Activated CD4-positive, alpha-beta T cell treated with anti-CD3 and anti-CD28 coated beads, Interleukin-2, amount 10 ng/mL, durations not matched to agents 7 days and 5 days (primary cell): ENCODE measurements at regions not wholly inside any gene's neighbourhood (a gene's known extent, or its start where the extent isn't known, plus 50 kb on each side); places are given as distances from the start of the nearest gene placed in this dataset.
"Not testable (repeated sequence)": the region's sequence is repeated elsewhere in the genome, so short reads cannot be mapped to it uniquely, and the experiment has no call there.

ENCODE experiments used
- CTCF ChIA-PET: fragments of 350-600 bp; sonication (Branson Sonifier 250); formaldehyde crosslinking; loops from one replicate; lab custom pipeline; 2021; ENCODE audit warnings: antibody characterized with exemption; lab: Charles Lee
- POLR2A ChIA-PET: fragments of 350-600 bp; sonication (Branson Sonifier 250); formaldehyde crosslinking; loops from one replicate; lab custom pipeline; 2021; ENCODE audit warnings: antibody characterized with exemption; lab: Charles Lee
- DNase-seq: peaks from one replicate; pipeline ENCODE4 v3.0.0-alpha.2; 2020
- H3K27ac Mint-ChIP-seq: one replicate; pipeline ENCODE4 v1.8.0; 2021; ENCODE audit warnings: mild to moderate bottlenecking, moderate library complexity, mixed read lengths
- H3K27me3 Mint-ChIP-seq: one replicate; pipeline ENCODE4 v1.8.0; 2021; ENCODE audit warnings: mixed read lengths
- H3K36me3 Mint-ChIP-seq: one replicate; pipeline ENCODE4 v1.8.0; 2021; ENCODE audit warnings: low read depth, mixed read lengths
- H3K4me1 Mint-ChIP-seq: one replicate; pipeline ENCODE4 v1.8.0; 2021; ENCODE audit warnings: mixed read lengths
- H3K4me3 Mint-ChIP-seq: one replicate; pipeline ENCODE4 v1.8.0; 2021; ENCODE audit warnings: mild to moderate bottlenecking, moderate library complexity, mixed read lengths
- H3K9me3 Mint-ChIP-seq: one replicate; pipeline ENCODE4 v1.8.0; 2021; ENCODE audit warnings: mixed read lengths

DNA sequence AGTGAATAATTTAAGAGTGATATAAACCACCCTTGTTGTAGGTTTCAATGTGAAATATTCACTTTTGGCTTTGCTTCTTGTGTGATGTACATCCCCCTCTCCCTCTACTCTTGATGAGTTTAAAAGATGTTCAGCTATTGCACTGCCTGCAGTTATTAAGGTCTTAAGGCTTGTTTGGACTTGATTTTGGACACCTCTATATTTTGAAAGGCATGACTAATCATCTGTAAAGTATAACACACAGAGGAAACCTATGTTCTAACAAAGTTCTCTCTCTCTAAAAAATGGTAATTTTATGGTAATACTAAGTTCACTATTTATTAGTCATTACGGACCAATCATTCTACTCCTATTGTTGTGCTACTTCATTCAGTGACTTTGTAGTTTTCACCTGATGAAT lies 1719.9 kb downstream of the GRIK2 start:
- H3K36me3 Mint-ChIP-seq, result no peaks in the 10 kb centered on the region
- DNase-seq, result no peak
- CTCF ChIA-PET, result no interaction called here
- peaks cover 3% of the 10 kb centered on the region for H3K9me3 Mint-ChIP-seq
- no peak overlapping the region for H3K4me3 Mint-ChIP-seq
- POLR2A ChIA-PET, result no interaction called here
- no peaks in the 10 kb centered on the region for H3K4me1 Mint-ChIP-seq
- H3K27me3 Mint-ChIP-seq, result no peaks in the 10 kb centered on the region
- H3K27ac Mint-ChIP-seq, result no peak overlapping the region

DNA sequence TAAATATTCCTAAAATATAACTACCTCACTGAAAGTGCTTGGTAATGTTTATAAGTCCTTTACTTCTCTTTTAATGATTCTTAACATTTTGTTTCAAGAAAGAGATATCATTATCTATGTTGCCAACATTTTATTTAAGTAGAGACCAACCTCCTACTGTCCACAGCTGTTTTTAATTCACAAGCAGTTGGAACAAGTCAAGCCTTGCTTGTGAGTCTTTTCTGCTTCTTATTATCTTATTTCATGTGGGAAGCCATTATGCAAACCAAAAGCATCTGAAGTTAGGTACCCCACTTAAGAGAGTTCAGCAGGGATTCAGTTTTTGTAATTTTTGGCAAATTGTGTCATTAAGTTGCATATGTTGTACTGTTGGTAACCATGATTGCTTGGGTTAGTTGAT lies 1714.5 kb downstream of the GRIK2 start:
- no peak overlapping the region for H3K4me3 Mint-ChIP-seq
- CTCF ChIA-PET, result no interaction called here

DNA sequence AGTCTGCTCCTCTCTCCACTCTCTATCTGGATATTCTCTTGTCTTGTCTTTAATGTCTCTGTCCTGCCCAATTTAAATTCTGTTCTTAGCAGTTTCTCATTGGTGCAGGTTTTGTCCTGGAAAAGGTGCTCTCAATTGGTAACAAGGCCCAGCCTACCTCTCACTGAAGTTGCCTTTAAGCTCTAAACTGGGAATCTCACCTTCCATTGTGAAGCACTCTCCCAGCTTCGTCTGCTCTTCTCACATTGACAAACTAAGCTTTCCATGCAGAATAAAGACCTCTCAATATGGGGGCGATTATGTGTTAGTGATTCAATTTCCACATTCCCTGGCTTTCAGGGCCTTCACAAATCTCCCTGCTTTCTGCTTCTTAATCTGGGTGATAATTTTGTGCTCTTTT lies 1712.2 kb downstream of the GRIK2 start:
- no peak overlapping the region for H3K4me3 Mint-ChIP-seq
- no peaks in the 10 kb centered on the region for H3K36me3 Mint-ChIP-seq
- H3K27me3 Mint-ChIP-seq, result no peaks in the 10 kb centered on the region
- no peak overlapping the region for H3K27ac Mint-ChIP-seq
- no peaks in the 10 kb centered on the region for H3K4me1 Mint-ChIP-seq
- peaks cover 2% of the 10 kb centered on the region for H3K9me3 Mint-ChIP-seq
- DNase-seq, result no peak
- ChIA-PET CTCF (no interaction called here), POLR2A (no interaction called here)

More for the DNA sequence above, 1714.5 kb downstream of the GRIK2 start:
- Mint-ChIP-seq H3K36me3 (no peaks in the 10 kb centered on the region), H3K9me3 (peaks cover 2% of the 10 kb centered on the region), H3K27me3 (no peaks in the 10 kb centered on the region), H3K27ac (no peak overlapping the region), H3K4me1 (no peaks in the 10 kb centered on the region)
- POLR2A ChIA-PET, result no interaction called here
- DNase-seq, result no peak

DNA sequence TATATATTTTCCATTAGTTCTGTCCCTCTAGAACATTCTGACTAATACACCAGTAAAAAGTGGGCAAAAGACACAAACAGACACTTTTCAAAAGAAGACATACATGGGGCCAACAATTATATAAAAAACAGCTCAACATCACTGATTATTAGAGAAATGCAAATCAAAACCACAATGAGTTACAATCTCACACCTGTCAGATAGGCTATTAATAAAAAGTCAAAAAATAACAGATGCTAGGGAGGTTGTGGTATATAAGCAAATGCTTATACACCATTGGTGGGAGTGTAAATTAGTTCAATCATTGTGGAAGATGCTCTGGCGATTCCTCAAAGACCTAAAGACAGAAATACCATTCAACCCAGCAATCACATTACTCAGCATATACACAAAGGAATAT lies 1707.8 kb downstream of the GRIK2 start:
- H3K27ac Mint-ChIP-seq, result no peak overlapping the region
- peaks cover 5% of the 10 kb centered on the region for H3K9me3 Mint-ChIP-seq
- H3K4me1 Mint-ChIP-seq, result no peaks in the 10 kb centered on the region
- no peak overlapping the region for H3K4me3 Mint-ChIP-seq
- no peaks in the 10 kb centered on the region for H3K27me3 Mint-ChIP-seq
- DNase-seq, result no peak
- ChIA-PET CTCF (no interaction called here), POLR2A (no interaction called here)
- H3K36me3 Mint-ChIP-seq, result no peaks in the 10 kb centered on the region

DNA sequence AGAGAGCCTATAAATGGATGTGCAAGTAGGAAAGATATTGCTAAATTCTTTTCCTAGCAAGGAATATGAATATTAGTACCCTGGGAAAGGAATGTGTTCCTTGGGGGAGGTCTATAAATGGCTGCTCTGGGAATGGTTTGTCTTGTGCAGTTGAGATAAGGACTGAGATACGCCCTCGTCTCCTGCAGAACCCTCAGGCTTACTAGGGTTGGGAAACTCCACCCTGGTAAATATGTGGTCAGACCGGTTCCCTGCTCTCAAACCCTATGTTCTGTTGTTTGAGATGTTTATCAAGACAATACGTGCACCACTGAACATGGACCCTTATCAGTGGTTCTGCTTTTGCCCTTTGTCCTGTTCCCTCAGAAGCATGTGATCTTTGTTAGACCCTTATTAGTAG lies 1698.9 kb downstream of the GRIK2 start:
- H3K9me3 Mint-ChIP-seq, DNase-seq, H3K27ac Mint-ChIP-seq, H3K4me1 Mint-ChIP-seq, H3K27me3 Mint-ChIP-seq, CTCF ChIA-PET, H3K4me3 Mint-ChIP-seq, H3K36me3 Mint-ChIP-seq, POLR2A ChIA-PET: not testable (repeated sequence)

DNA sequence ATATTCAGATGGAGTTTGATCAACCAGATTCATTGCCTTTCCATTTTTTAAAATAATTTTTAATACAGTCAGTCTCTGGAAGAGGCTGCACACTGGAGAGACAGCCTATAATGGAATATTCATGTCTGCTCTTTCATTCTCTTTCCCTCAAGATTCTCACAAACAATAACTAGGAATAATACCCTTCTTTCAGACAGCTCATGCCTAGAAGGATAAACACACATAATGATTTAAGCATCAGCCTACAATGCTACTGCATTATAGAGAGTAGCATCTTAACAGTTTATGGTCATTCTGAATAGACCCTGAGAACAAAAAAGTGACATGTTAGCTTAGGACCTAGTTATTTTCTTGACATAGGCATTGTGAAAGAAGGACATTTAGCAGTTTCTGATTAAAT lies 1692.3 kb downstream of the GRIK2 start:
- H3K9me3 Mint-ChIP-seq, result no peaks in the 10 kb centered on the region
- CTCF ChIA-PET, result no interaction called here
- POLR2A ChIA-PET, result no interaction called here
- no peak overlapping the region for H3K27ac Mint-ChIP-seq
- no peak overlapping the region for H3K4me3 Mint-ChIP-seq
- no peak for DNase-seq
- no peaks in the 10 kb centered on the region for H3K4me1 Mint-ChIP-seq
- H3K36me3 Mint-ChIP-seq, result no peaks in the 10 kb centered on the region
- H3K27me3 Mint-ChIP-seq, result no peaks in the 10 kb centered on the region

DNA sequence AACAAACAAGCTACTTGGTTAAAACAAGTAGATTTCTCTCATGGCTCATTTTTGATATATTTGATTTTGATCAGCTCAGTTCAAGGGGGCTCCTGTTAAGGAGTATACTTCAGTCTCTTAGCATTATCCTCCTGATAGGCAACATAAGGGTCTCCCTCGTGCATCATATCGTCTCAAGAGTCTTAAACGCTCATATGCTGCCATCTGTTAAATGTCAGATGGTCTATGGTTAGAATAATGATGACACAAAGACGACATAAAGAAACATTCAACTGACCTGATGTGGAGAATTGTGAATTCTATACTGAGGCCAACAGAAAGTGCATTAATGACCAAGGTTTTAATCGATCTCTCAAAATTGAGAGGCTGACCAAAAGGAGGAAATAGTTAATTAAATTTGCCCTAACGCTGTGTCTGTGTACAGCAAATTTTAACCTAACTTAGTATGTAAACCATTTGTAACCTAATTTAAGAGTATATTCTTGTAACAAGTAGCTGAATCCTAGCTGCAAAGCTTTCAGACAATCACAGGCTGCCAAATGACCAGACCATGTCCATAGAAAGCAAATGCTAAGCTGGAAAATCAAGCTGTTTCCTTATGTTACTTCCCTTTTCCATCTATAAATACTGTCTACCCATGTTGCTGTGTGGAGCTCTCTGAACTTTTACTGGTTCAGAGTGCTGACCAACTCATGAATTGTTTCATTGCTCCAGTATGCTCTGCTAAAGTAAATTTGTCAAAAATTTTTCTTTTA lies 1688.5 kb downstream of the GRIK2 start:
- Mint-ChIP-seq H3K4me1 (no peaks in the 10 kb centered on the region), H3K27ac (no peak overlapping the region), H3K36me3 (no peaks in the 10 kb centered on the region), H3K27me3 (no peaks in the 10 kb centered on the region), H3K9me3 (peaks cover 6% of the 10 kb centered on the region), H3K4me3 (no peak overlapping the region)
- DNase-seq, result no peak
- CTCF ChIA-PET, result no interaction called here
- POLR2A ChIA-PET, result no interaction called here

DNA sequence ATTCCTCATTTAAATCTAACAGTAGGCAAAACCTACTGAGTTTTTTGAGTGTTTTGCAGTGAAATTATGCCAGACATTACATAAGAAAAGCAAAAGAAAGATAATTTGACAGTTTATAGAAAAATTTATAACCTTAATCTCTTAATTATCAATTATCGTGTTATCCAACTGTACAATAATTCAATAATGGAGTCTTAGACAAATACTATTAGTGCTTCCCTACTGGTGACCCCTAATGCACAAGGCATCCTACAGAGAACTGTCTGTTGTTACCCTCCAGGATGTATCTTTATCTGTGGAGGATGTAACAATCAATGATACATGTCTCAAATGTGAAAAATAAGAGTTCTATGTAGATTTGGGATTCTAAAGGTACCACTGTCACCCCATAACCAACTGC lies 1687.6 kb downstream of the GRIK2 start:
- H3K4me1 Mint-ChIP-seq, result no peaks in the 10 kb centered on the region
- no peaks in the 10 kb centered on the region for H3K27me3 Mint-ChIP-seq
- no peaks in the 10 kb centered on the region for H3K36me3 Mint-ChIP-seq
- POLR2A ChIA-PET, result no interaction called here
- no peak for DNase-seq
- CTCF ChIA-PET, result no interaction called here
- no peak overlapping the region for H3K4me3 Mint-ChIP-seq
- H3K9me3 Mint-ChIP-seq, result peaks cover 6% of the 10 kb centered on the region
- H3K27ac Mint-ChIP-seq, result no peak overlapping the region

DNA sequence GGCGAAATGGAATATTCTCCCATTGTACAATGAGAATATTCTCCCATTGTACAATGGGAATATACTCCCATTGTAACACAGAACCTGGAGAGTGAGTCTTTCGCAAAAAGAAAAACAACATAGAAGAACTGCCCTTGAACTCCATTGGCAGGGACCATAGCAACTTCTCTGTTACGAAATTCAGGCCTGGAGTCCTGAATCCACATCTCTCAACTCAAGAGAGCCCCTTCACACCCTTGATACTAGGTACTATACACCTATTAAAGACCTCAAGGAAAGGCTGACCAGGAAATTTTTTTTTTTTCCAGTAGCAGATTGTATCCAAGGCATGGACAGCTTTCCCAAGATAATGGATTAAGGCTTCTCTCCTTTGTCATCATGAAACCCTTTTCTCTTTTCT lies 1687.0 kb downstream of the GRIK2 start:
- ChIA-PET CTCF (no interaction called here), POLR2A (no interaction called here)
- H3K4me1 Mint-ChIP-seq, result no peaks in the 10 kb centered on the region
- DNase-seq, result no peak
- H3K4me3 Mint-ChIP-seq, result no peak overlapping the region
- H3K27me3 Mint-ChIP-seq, result no peaks in the 10 kb centered on the region
- H3K9me3 Mint-ChIP-seq, result peaks cover 6% of the 10 kb centered on the region
- H3K27ac Mint-ChIP-seq, result no peak overlapping the region
- H3K36me3 Mint-ChIP-seq, result no peaks in the 10 kb centered on the region

DNA sequence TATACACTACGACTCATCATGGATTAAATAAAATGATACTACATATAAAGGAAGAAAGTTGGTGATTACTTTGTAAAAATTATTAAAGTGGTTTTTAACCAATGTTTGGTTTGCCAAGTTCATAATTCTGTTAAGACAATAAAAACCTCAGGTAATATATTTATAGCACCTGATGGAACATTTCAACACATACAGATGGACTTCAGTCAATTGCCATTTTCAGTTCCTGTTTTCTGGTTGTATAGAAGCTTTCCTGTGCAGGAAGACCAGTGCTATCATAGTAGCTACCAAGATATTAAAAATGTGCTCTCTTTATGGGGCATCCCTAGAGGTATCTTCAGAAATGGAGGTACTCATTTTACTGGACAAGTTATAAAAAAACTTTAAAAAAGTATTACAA lies 1686.4 kb downstream of the GRIK2 start:
- ChIA-PET CTCF (no interaction called here), POLR2A (no interaction called here)
- Mint-ChIP-seq H3K4me3 (no peak overlapping the region), H3K4me1 (no peaks in the 10 kb centered on the region), H3K36me3 (no peaks in the 10 kb centered on the region), H3K27me3 (no peaks in the 10 kb centered on the region), H3K9me3 (peaks cover 6% of the 10 kb centered on the region), H3K27ac (no peak overlapping the region)
- no peak for DNase-seq

DNA sequence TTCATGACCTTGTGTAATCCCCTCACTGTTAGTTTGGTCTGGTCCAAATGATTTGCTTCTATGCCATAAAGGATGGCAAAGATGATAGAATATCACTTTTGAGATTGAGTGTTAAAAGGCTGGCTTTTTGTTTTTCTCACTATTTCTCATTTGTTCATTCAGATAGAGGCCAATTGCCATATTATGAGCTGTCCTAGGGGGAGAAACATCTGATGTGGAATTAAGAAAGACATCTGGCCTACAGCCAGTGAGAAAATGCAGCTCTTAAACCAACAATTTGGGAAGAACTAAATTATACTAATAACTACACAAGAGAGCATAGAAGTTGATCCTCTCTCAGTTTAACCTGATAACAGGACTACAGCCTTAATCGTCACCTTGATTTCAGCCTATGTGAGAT lies 1668.6 kb downstream of the GRIK2 start:
- ChIA-PET POLR2A (no interaction called here), CTCF (no interaction called here)
- Mint-ChIP-seq H3K27me3 (no peaks in the 10 kb centered on the region), H3K9me3 (peaks cover 4% of the 10 kb centered on the region), H3K27ac (no peak overlapping the region), H3K4me1 (no peaks in the 10 kb centered on the region), H3K36me3 (no peaks in the 10 kb centered on the region), H3K4me3 (no peak overlapping the region)
- DNase-seq, result no peak

DNA sequence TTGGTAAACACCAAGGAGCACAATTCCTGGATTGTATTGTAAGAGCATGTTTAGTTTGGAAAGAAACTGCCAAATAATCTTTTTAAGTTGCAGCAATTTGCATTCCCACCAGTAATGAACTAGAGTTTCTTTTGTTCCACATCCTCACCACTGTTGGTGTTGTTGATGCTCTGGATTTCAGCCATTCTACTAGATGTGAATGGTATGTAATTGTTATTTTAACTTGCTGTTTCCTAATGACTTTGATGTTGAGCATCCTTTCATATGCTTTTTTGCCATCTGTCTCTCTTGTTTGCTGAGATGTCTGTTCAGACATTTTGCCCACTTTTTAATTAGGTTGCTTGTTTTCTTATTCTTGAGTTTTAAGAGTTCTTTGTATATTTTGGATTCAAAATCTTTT lies 1654.1 kb downstream of the GRIK2 start:
- POLR2A ChIA-PET, result no interaction called here
- H3K27me3 Mint-ChIP-seq, result no peaks in the 10 kb centered on the region
- CTCF ChIA-PET, result no interaction called here
- DNase-seq, result no peak
- H3K9me3 Mint-ChIP-seq, result peaks cover 3% of the 10 kb centered on the region
- H3K4me3 Mint-ChIP-seq, result no peak overlapping the region
- no peak overlapping the region for H3K27ac Mint-ChIP-seq
- no peaks in the 10 kb centered on the region for H3K36me3 Mint-ChIP-seq
- H3K4me1 Mint-ChIP-seq, result no peaks in the 10 kb centered on the region

DNA sequence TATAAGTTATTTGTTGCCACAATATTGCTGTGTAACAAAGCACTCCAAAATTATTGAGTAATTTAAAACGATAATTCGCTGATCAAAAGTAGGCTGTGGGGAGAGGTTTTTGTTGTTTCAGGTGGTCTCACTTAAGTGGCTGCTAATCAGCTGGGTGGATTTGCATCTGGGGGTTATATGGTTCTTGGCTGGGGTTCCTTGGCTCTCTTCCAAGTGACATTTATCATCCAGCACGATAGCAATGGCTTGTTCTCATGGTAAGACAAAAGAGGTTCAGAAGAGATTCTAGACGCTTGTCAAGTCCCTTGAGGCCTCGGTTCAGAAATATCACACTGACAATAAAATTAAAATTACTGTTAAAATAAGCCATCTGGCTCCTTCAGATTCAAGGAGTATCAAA lies 1648.8 kb downstream of the GRIK2 start:
- no peak for DNase-seq
- H3K9me3 Mint-ChIP-seq, result no peaks in the 10 kb centered on the region
- ChIA-PET POLR2A (no interaction called here), CTCF (interaction anchor here (1.5 kb wide), 1 partner anchor 14 kb away, joined by 3 read pairs; no protein-coding TSS in a partner anchor)
- H3K27me3 Mint-ChIP-seq, result no peaks in the 10 kb centered on the region
- H3K4me3 Mint-ChIP-seq, result no peak overlapping the region
- no peak overlapping the region for H3K27ac Mint-ChIP-seq
- H3K36me3 Mint-ChIP-seq, result no peaks in the 10 kb centered on the region
- no peaks in the 10 kb centered on the region for H3K4me1 Mint-ChIP-seq

DNA sequence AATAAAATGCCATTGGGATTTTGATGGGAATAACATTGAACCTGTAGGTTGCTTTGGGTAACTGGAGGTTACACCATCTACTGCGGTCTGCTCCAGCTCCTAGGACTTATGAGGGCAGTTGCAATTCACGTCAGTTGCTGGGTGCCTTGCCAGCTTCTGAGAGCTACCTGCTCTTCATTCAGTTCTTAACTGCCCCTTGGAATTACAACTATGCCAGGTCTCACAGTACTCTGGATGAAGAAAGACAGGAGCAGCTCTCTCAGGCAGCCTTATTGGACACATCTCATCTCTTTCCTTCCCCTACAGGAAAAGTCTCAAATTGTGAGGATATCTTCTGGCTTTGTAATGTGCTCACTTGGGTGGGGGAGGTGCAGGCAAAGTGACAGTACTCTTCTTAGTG lies 1643.3 kb downstream of the GRIK2 start:
- CTCF ChIA-PET, result no interaction called here
- H3K4me3 Mint-ChIP-seq, result no peak overlapping the region
- no peak for DNase-seq
- no peak overlapping the region for H3K27ac Mint-ChIP-seq
- H3K36me3 Mint-ChIP-seq, result no peaks in the 10 kb centered on the region
- H3K27me3 Mint-ChIP-seq, result no peaks in the 10 kb centered on the region
- H3K9me3 Mint-ChIP-seq, result no peaks in the 10 kb centered on the region
- H3K4me1 Mint-ChIP-seq, result no peaks in the 10 kb centered on the region
- POLR2A ChIA-PET, result no interaction called here
